ENCODE measurements at regions not wholly inside any gene's neighbourhood (a gene's known extent, or its start where the extent isn't known, plus 50 kb on each side); places are given as distances from the start of the nearest gene placed in this dataset.
A peak's percentile ranks its signal among the peaks of the same experiment; 100 is the strongest.

- DNase-seq = no peak
Measured at GRCh38 chr3:144390786-144391185, 419.2 kb downstream of the DIPK2A start.

GRCh38 chr3:144391236-144391635 is 419.6 kb downstream of the DIPK2A start:
- no peak for DNase-seq

GRCh38 chr3:144394032-144394431 is 422.4 kb downstream of the DIPK2A start:
- no peak for DNase-seq

- DNase-seq = no peak
Measured at GRCh38 chr3:144402430-144402829, 430.8 kb downstream of the DIPK2A start.

GRCh38 chr3:144403040-144403457 is 431.4 kb downstream of the DIPK2A start:
- DNase-seq = no peak

- DNase-seq = no peak
Measured at GRCh38 chr3:144407335-144407734, 435.7 kb downstream of the DIPK2A start.

- DNase-seq = no peak
Measured at GRCh38 chr3:144409319-144409718, 437.7 kb downstream of the DIPK2A start.

GRCh38 chr3:144413068-144413467 is 441.4 kb downstream of the DIPK2A start:
- no peak for DNase-seq

- peak; percentile 6 for DNase-seq
Measured at GRCh38 chr3:144415492-144415891, 443.9 kb downstream of the DIPK2A start.

GRCh38 chr3:144424606-144425005 is 453.0 kb downstream of the DIPK2A start:
- DNase-seq = no peak

- DNase-seq = no peak
Measured at GRCh38 chr3:144426366-144426765, 454.7 kb downstream of the DIPK2A start.

GRCh38 chr3:144426967-144427366 is 455.3 kb downstream of the DIPK2A start:
- DNase-seq = no peak

GRCh38 chr3:144429719-144430121 is 458.1 kb downstream of the DIPK2A start:
- DNase-seq = no peak

- DNase-seq = no peak
Measured at GRCh38 chr3:144431134-144431533, 459.5 kb downstream of the DIPK2A start.

GRCh38 chr3:144433006-144433405 is 461.4 kb downstream of the DIPK2A start:
- no peak for DNase-seq

- no peak for DNase-seq
Measured at GRCh38 chr3:144437989-144438388, 466.4 kb downstream of the DIPK2A start.

- DNase-seq = no peak
Measured at GRCh38 chr3:144444061-144444460, 472.4 kb downstream of the DIPK2A start.

GRCh38 chr3:144444546-144444945 is 472.9 kb downstream of the DIPK2A start:
- no peak for DNase-seq

GRCh38 chr3:144455841-144456440 is 484.3 kb downstream of the DIPK2A start:
- no peak for DNase-seq

GRCh38 chr3:144457758-144458157 is 486.1 kb downstream of the DIPK2A start:
- DNase-seq = no peak

- DNase-seq = no peak
Measured at GRCh38 chr3:144458283-144458682, 486.7 kb downstream of the DIPK2A start.

- DNase-seq = no peak
Measured at GRCh38 chr3:144462337-144462736, 490.7 kb downstream of the DIPK2A start.

GRCh38 chr3:144463911-144464310 is 492.3 kb downstream of the DIPK2A start:
- DNase-seq = no peak

GRCh38 chr3:144466114-144466513 is 494.5 kb downstream of the DIPK2A start:
- no peak for DNase-seq

GRCh38 chr3:144466540-144466939 is 494.9 kb downstream of the DIPK2A start:
- DNase-seq = no peak

- DNase-seq = no peak
Measured at GRCh38 chr3:144470666-144471065, 499.0 kb downstream of the DIPK2A start.
